Heart left ventricle (tissue), 13 donors: ENCODE measurements at regions not wholly inside any gene's neighbourhood (a gene's known extent, or its start where the extent isn't known, plus 50 kb on each side); places are given as distances from the start of the nearest gene placed in this dataset.

ENCODE experiments used
- CTCF ChIP-seq, 12 donors: fragments of 200-600 bp; sonication (generic) in 4 of 12; IDR thresholded peaks; one replicate each; pipeline versions ENCODE4 v1.5.0 to v1.8.0; 2018 to 2022; ENCODE audit warnings: antibody characterized with exemption in 12 of 12, mild to moderate bottlenecking in 5 of 12
- POLR2A ChIP-seq, 2 donors: fragments of 450-650 bp; IDR thresholded peaks; one replicate each; pipeline ENCODE4 v1.6.1; 2017; ENCODE audit warnings: antibody characterized with exemption in 2 of 2, mild to moderate bottlenecking in 2 of 2, moderate library complexity in 2 of 2
- donor health status: ischemic (EF 13 %, LVEDD 7.1; RV severe dilation, severe dysfunction).
- donor health status: DM: no; HTN: yes; CAD: no.
- donor health status: DM: no; HTN: no; CAD: no.
- donor health status: ischemic (EF 25% LVEDD 6.9; RV normal size, moderate dysfunction).
- donor health status: ischemic (EF 25% LVEDD 5.7; RV mildly dilated, moderate dysfunction).
- donor health status: ischemic (EF 35%, LVEDD 5.7; RV mildly dilated, moderate dysfunction).
- donor health status: nonischemic (EF 11% LVEDD 7.7; RV severe dilation, severe dysfunction).
- donor health status: DM: yes; HTN: yes; CAD: no.
- donor health status: PGD.
- donor health status: ischemic (EF 29% LVEDD 5.4; RV normal size, mild dysfunction).
- donor health status: nonischemic (EF 23%, LVEDD 6.1; RV moderate dilation, normal function).

DNA sequence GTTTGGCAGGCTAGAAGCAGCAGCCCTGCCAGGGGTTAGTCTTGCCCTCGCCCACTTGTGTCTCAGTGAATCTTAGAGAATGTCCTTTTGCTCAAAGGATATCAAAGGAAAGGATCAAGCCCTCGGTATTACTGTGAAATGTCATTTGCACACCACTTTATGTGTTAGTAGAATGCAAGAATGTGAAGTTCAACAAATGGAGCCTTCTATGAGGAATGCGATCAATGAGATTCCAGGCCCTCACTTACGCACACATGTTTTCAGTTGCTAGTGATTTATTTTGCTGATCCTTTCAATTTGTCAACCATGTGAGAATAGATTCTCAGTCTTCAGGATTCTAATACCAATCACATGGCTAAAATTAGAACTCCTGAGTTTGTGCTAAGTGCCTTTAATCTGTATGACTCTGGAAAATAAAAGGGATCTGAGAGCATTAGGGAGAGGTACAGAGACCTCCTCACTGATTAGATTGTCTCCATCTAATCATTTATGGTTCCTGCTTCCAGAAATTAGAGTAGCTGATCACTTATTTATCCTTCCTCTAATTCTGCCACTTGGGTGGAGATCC is 123.0 kb upstream of the SP4 start:
- TF ChIP-seq CTCF (IDR thresholded peaks at IDR 0.05): no peak
- no peak for TF ChIP-seq POLR2A (IDR thresholded peaks at IDR 0.05)
